IPS-18a (cell line): ENCODE measurements at regions not wholly inside any gene's neighbourhood (a gene's known extent, or its start where the extent isn't known, plus 50 kb on each side); places are given as distances from the start of the nearest gene placed in this dataset.
"Not testable (repeated sequence)": the region's sequence is repeated elsewhere in the genome, so short reads cannot be mapped to it uniquely, and the experiment has no call there.

Source experiments
- H3K27ac ChIP-seq: one replicate; pipeline ENCODE4 v1.5.1; 2013; ENCODE audit warnings: low read length
- H3K27me3 ChIP-seq: one replicate; pipeline ENCODE4 v1.6.1; 2013; ENCODE audit warnings: mild to moderate bottlenecking, low read length; ENCODE audit not compliant: control insufficient read depth, insufficient read depth
- H3K36me3 ChIP-seq: one replicate; pipeline ENCODE4 v1.6.1; 2013; ENCODE audit warnings: low read depth, low read length; ENCODE audit not compliant: control insufficient read depth
- H3K4me1 ChIP-seq: one replicate; pipeline ENCODE4 v1.6.1; 2013; ENCODE audit warnings: low read depth, low read length; ENCODE audit not compliant: control insufficient read depth
- H3K4me3 ChIP-seq: one replicate; pipeline ENCODE4 v1.5.1; 2013; ENCODE audit warnings: low read length
- H3K9ac ChIP-seq: one replicate; pipeline ENCODE4 v1.6.1; 2013; ENCODE audit warnings: mild to moderate bottlenecking, low read length, moderate library complexity
- H3K9me3 ChIP-seq: one replicate; pipeline ENCODE4 v1.6.1; 2013; ENCODE audit warnings: low read depth, low read length; ENCODE audit not compliant: control insufficient read depth

- Histone ChIP-seq H3K9me3 (no peaks in the 10 kb centered on the region), H3K4me3 (no peak overlapping the region), H3K36me3 (no peaks in the 10 kb centered on the region), H3K4me1 (peaks cover 5% of the 10 kb centered on the region), H3K27me3 (no peaks in the 10 kb centered on the region), H3K9ac (no peak overlapping the region), H3K27ac (no peak overlapping the region)
These were observed 394.7 kb upstream of the AKR1E2 start for GRCh38 chr10:4431114-4431863.

GRCh38 chr10:4429571-4429970 is 396.4 kb upstream of the AKR1E2 start:
- H3K9ac ChIP-seq: no peak overlapping the region
- no peaks in the 10 kb centered on the region for H3K27me3 ChIP-seq

GRCh38 chr10:4427532-4427931 is 398.5 kb upstream of the AKR1E2 start:
- Histone ChIP-seq H3K4me1 (peaks cover 5% of the 10 kb centered on the region), H3K9ac (no peak overlapping the region), H3K9me3 (no peaks in the 10 kb centered on the region)

More at GRCh38 chr10:4429571-4429970, 396.4 kb upstream of the AKR1E2 start:
- H3K9me3 ChIP-seq: no peaks in the 10 kb centered on the region
- H3K27ac ChIP-seq: no peak overlapping the region
- H3K36me3 ChIP-seq: no peaks in the 10 kb centered on the region
- H3K4me3 ChIP-seq: no peak overlapping the region
- peaks cover 5% of the 10 kb centered on the region for H3K4me1 ChIP-seq

DNA sequence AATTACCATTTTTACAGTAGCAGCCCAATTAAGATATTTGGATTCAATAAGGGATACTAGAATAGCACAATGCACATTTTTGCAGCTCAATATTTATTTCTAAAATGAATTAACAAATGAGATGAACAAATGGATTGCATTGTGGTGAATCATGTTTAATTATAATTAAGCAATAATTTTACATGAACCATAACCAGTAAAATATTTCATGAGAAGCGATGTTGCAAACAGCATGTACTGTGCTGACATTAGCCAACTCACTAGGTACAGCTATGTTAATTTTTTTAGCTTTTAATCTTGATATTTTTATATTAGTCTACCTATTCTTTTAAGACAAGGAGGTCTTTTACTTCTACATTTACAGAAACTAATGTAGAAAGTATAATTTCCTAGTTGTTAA is 399.1 kb upstream of the AKR1E2 start:
- no peak overlapping the region for H3K27ac ChIP-seq
- no peak overlapping the region for H3K9ac ChIP-seq
- peaks cover 5% of the 10 kb centered on the region for H3K4me1 ChIP-seq
- no peak overlapping the region for H3K4me3 ChIP-seq
- H3K36me3 ChIP-seq: no peaks in the 10 kb centered on the region
- H3K27me3 ChIP-seq: no peaks in the 10 kb centered on the region
- no peaks in the 10 kb centered on the region for H3K9me3 ChIP-seq

More at GRCh38 chr10:4427532-4427931, 398.5 kb upstream of the AKR1E2 start:
- no peak overlapping the region for H3K27ac ChIP-seq
- H3K4me3 ChIP-seq: no peak overlapping the region
- no peaks in the 10 kb centered on the region for H3K27me3 ChIP-seq
- no peaks in the 10 kb centered on the region for H3K36me3 ChIP-seq

GRCh38 chr10:4409319-4409718 is 416.7 kb upstream of the AKR1E2 start:
- H3K27me3 ChIP-seq: no peaks in the 10 kb centered on the region

DNA sequence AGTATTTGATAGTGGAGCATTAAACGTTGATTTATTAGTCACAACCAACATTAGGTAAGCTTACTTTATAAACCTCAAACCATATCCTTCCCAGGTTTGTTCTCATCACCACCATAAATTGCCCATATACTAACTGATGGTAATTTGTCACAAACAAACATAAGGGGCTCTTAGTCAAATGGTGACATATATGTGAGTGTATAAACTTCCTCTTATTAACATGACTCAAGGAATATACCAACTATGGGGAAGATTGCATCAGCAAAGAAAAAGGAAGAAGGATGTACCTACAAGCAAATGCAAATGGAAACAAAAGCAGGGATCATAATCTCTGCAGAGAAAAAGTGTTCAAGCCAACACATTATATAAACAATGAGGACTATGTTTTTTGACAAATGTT is 418.2 kb upstream of the AKR1E2 start:
- H3K9ac ChIP-seq: no peak overlapping the region

More at GRCh38 chr10:4409319-4409718, 416.7 kb upstream of the AKR1E2 start:
- H3K27ac ChIP-seq: no peak overlapping the region
- no peaks in the 10 kb centered on the region for H3K36me3 ChIP-seq
- H3K9ac ChIP-seq: no peak overlapping the region
- H3K9me3 ChIP-seq: no peaks in the 10 kb centered on the region
- no peak overlapping the region for H3K4me3 ChIP-seq
- no peaks in the 10 kb centered on the region for H3K4me1 ChIP-seq

DNA sequence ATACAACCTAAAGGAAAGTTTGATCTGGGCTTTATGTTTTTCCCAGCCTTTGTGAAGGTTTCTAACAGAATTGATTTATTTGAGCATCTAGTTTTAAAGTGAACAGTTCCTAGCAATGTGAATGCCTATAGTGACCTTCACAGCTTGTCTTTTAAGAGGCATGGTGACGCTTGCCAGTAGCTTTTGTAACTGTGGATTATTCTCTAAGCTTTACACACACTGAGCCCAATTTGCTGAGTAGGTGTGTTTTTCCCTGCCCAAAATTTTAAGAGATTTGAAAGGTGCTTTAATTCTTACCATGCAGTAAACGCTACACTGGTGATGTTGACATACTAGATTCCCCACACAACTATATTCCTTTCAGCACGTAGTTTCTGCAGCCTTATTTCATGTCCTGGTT is 420.2 kb upstream of the AKR1E2 start:
- Histone ChIP-seq H3K27ac (no peak overlapping the region), H3K4me1 (no peaks in the 10 kb centered on the region), H3K4me3 (no peak overlapping the region), H3K27me3 (no peaks in the 10 kb centered on the region), H3K9ac (no peak overlapping the region), H3K36me3 (no peaks in the 10 kb centered on the region), H3K9me3 (no peaks in the 10 kb centered on the region)

More for the DNA sequence above, 418.2 kb upstream of the AKR1E2 start:
- no peaks in the 10 kb centered on the region for H3K4me1 ChIP-seq
- no peaks in the 10 kb centered on the region for H3K9me3 ChIP-seq
- no peak overlapping the region for H3K27ac ChIP-seq
- H3K36me3 ChIP-seq: no peaks in the 10 kb centered on the region
- no peak overlapping the region for H3K4me3 ChIP-seq
- no peaks in the 10 kb centered on the region for H3K27me3 ChIP-seq

DNA sequence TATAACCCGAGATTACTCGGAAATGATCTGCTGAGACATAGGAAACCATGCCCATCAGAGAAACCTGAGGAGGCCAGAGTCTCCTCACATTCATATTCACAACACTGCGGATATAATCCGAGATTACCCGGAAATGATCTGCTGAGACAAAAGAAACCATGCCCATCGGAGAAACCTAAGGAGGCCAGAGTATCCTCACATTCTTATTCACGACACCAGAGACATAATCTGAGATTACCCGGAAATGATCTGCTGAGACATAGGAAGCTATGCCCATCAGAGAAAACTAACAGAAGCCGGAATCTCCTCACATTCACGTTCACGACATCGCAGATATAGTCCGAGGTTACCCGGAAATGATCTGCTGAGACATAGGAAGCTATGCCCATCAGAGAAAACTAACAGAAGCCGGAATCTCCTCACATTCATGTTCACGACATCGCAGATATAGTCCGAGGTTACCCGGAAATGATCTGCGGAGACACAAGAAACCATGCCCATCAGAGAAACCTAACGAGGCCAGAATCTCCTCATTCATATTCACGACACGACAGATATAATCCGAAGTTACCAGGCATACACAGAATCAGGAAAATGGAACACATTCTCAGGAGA is 422.3 kb upstream of the AKR1E2 start:
- no peak overlapping the region for H3K27ac ChIP-seq
- H3K27me3 ChIP-seq: no peaks in the 10 kb centered on the region
- H3K9ac ChIP-seq: no peak overlapping the region
- no peaks in the 10 kb centered on the region for H3K4me1 ChIP-seq
- no peaks in the 10 kb centered on the region for H3K9me3 ChIP-seq
- no peaks in the 10 kb centered on the region for H3K36me3 ChIP-seq
- no peak overlapping the region for H3K4me3 ChIP-seq

DNA sequence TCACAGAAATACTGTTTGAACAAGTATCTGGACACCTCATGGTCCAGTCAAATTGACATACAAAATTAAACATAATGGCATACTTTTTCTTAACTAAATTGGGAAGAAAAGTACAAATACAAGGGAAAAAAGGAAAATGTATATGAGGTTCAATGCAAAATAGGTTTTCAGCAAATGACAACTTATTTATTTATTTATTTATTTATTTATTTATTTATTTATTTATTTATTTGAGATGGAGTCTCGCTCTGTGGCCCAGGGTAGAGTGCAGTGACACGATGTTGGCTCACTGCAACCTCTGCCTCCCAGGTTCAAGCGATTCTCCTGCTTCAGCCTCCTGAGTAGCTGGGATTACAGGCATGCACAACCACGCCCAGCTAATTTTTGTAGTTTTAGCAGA is 424.9 kb upstream of the AKR1E2 start:
- not testable (repeated sequence) for H3K36me3 ChIP-seq, H3K9me3 ChIP-seq, H3K9ac ChIP-seq, H3K27ac ChIP-seq, H3K27me3 ChIP-seq, H3K4me1 ChIP-seq, H3K4me3 ChIP-seq

DNA sequence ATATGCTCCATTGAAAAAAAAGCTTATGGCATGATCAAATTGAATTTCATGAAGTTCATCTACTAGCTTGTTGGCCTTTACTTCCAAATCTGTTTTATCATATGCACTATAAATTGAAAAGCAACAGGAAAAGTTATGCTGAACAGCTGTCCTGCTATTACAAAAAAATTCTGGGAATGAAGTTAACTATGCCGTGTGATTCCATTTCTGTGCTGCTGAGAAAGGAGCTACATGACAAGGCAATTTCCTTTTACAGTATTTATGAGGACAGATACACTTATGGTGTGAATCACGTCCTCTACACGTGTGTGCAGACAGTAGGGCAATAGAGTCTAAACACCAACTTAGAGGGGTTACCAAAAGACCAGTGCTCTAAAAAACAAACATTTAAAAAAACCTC is 426.5 kb upstream of the AKR1E2 start:
- no peaks in the 10 kb centered on the region for H3K36me3 ChIP-seq
- H3K4me3 ChIP-seq: no peak overlapping the region
- no peak overlapping the region for H3K27ac ChIP-seq
- no peaks in the 10 kb centered on the region for H3K27me3 ChIP-seq
- no peaks in the 10 kb centered on the region for H3K9me3 ChIP-seq
- H3K9ac ChIP-seq: no peak overlapping the region
- no peaks in the 10 kb centered on the region for H3K4me1 ChIP-seq

DNA sequence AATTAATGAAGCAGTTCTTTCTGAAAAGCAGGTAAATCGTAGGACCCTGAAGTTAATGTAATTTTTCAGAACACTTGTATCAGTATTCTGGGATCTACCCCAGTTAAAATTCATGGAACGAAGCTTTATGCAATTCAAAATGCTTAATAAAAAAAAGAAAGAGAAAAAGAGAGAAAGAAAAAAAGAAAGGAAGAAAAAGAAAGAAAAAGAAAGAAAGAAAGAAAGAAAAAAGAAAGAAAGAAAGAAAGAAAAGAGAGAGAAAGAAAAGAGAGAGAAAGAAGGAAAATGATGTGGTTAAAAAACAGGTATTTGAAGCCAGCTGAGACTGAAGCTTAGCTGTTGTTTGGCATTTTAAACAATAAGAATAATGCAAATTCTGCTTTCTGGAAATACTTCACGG is 427.4 kb upstream of the AKR1E2 start:
- Histone ChIP-seq H3K27me3 (no peaks in the 10 kb centered on the region), H3K4me3 (no peak overlapping the region), H3K27ac (no peak overlapping the region), H3K4me1 (no peaks in the 10 kb centered on the region), H3K9me3 (no peaks in the 10 kb centered on the region), H3K9ac (no peak overlapping the region), H3K36me3 (no peaks in the 10 kb centered on the region)

DNA sequence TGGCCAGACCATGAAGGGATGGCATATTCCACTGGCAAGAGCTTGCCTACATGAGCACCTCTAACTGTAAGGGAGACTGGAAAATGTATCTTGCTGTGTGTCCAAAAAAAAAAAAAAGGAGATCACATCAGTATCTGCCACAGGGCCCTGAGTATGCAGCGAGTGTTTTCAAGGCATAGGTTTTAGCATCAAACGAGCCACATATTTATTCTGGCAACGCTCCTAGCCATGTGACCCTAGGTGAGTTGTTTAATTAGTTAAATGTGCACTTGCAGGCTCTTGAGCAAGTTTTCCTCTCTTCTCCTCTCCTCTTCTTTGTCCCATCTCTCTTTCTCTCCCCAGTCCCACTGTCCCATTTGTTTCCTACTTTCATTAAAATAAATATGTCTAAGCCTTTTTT is 428.7 kb upstream of the AKR1E2 start:
- H3K9ac ChIP-seq: no peak overlapping the region
- no peak overlapping the region for H3K4me3 ChIP-seq
- no peaks in the 10 kb centered on the region for H3K27me3 ChIP-seq
- no peaks in the 10 kb centered on the region for H3K36me3 ChIP-seq
- H3K4me1 ChIP-seq: no peaks in the 10 kb centered on the region
- no peaks in the 10 kb centered on the region for H3K9me3 ChIP-seq
- H3K27ac ChIP-seq: no peak overlapping the region
